H1 (cell line): ENCODE measurements at regions not wholly inside any gene's neighbourhood (a gene's known extent, or its start where the extent isn't known, plus 50 kb on each side); places are given as distances from the start of the nearest gene placed in this dataset.

ENCODE experiments used
- CTCF ChIA-PET: fragments of 300-600 bp; sonication (Branson Sonifier 250); formaldehyde crosslinking; loops from one replicate; lab custom pipeline; 2021; ENCODE audit not compliant: partially characterized antibody; lab: Charles Lee
- POLR2A ChIA-PET: fragments of 300-600 bp; sonication (Branson Sonifier 250); formaldehyde crosslinking; loops from one replicate; lab custom pipeline; 2021; ENCODE audit warnings: inconsistent platforms; ENCODE audit not compliant: partially characterized antibody; lab: Charles Lee
- DNase-seq, 2 experiments: peaks; one replicate each; pipeline versions ENCODE4 v3.0.0 to v3.0.0-alpha.2; 2010 to 2022; ENCODE audit warnings: low spot score in 2 of 2, low read depth in 1 of 2, mixed read lengths in 1 of 2
- FAIRE-seq: peaks from 2 replicates; lab custom pipeline; 2011; peaks lifted over from hg19 to GRCh38; lab: Jason Lieb, UNC
- H2AFZ ChIP-seq: 2 replicates; pipeline ENCODE4 v1.8.1; 2012; ENCODE audit warnings: low read length, inconsistent platforms
- H2AK5ac ChIP-seq: 2 replicates; pipeline ENCODE4 v1.6.1; 2013; ENCODE audit warnings: low read depth, low read length
- H2BK120ac ChIP-seq: replicated peaks from 2 replicates; pipeline ENCODE3; 2013; ENCODE audit warnings: low read depth, low read length, inconsistent platforms
- H2BK12ac ChIP-seq: 2 replicates; pipeline ENCODE4 v1.6.1; 2013; ENCODE audit warnings: low read depth, low read length
- H2BK15ac ChIP-seq: 2 replicates; pipeline ENCODE4 v1.6.1; 2013; ENCODE audit warnings: low read length
- H2BK20ac ChIP-seq: 2 replicates; pipeline ENCODE4 v1.6.1; 2013; ENCODE audit warnings: low read length
- H2BK5ac ChIP-seq: 2 replicates; pipeline ENCODE4 v1.6.1; 2013; ENCODE audit warnings: low read depth, low read length
- H3K14ac ChIP-seq: 2 replicates; pipeline ENCODE4 v1.6.1; 2013; ENCODE audit warnings: inconsistent platforms; ENCODE audit not compliant: insufficient read length
- H3K18ac ChIP-seq: 2 replicates; pipeline ENCODE4 v1.6.1; 2013; ENCODE audit warnings: low read length; ENCODE audit errors: extremely low read depth
- H3K23ac ChIP-seq: 2 replicates; pipeline ENCODE4 v1.6.1; 2013; ENCODE audit warnings: inconsistent platforms; ENCODE audit not compliant: insufficient read length
- H3K23me2 ChIP-seq: 2 replicates; pipeline ENCODE4 v1.6.1; 2013; ENCODE audit warnings: low read depth, low read length
- H3K27ac ChIP-seq: 2 replicates; pipeline ENCODE4 v1.6.1; 2011; ENCODE audit warnings: low read depth, low read length, inconsistent platforms
- H3K27me3 ChIP-seq, 4 experiments: replicated peaks in 1 of 4; 1 replicate in 1 of 4; 2 replicates in 3 of 4; pipeline versions ENCODE4 v1.6.1 to v1.8.1; 2011 to 2013; ENCODE audit warnings: low read length in 3 of 4, mild to moderate bottlenecking in 3 of 4, inconsistent platforms in 2 of 4, mixed read lengths in 2 of 4, moderate library complexity in 1 of 4; ENCODE audit not compliant: control insufficient read depth in 3 of 4, insufficient read depth in 3 of 4; ENCODE audit errors: extremely low read depth in 1 of 4
- H3K36me3 ChIP-seq, 4 experiments: 2 replicates each; pipeline versions ENCODE4 v1.6.1 to v1.8.1; 2011 to 2013; ENCODE audit warnings: mild to moderate bottlenecking in 4 of 4, low read length in 3 of 4, moderate library complexity in 2 of 4, control low read depth in 1 of 4, inconsistent platforms in 1 of 4; ENCODE audit not compliant: insufficient read depth in 4 of 4, control insufficient read depth in 2 of 4
- H3K4ac ChIP-seq: replicated peaks from 2 replicates; pipeline ENCODE3; 2013; ENCODE audit warnings: low read length, low read depth, mixed read lengths, inconsistent platforms; ENCODE audit not compliant: insufficient read length
- H3K4me1 ChIP-seq, 4 experiments: replicated peaks in 1 of 4; 1 replicate in 1 of 4; 2 replicates in 3 of 4; pipeline versions ENCODE4 v1.6.1 to v1.8.1; 2011 to 2013; ENCODE audit warnings: low read length in 3 of 4, inconsistent platforms in 2 of 4, mixed read lengths in 1 of 4; ENCODE audit not compliant: insufficient read depth in 4 of 4, control insufficient read depth in 3 of 4
- H3K4me2 ChIP-seq, 2 experiments: 2 replicates each; pipeline versions ENCODE4 v1.6.1 to v1.8.1; 2011 to 2013; ENCODE audit warnings: low read depth in 2 of 2, low read length in 2 of 2, control low read depth in 1 of 2, inconsistent platforms in 1 of 2, mild to moderate bottlenecking in 1 of 2; ENCODE audit not compliant: insufficient read depth in 1 of 2
- H3K4me3 ChIP-seq, 4 experiments: fragments of 200-600, 300-600 bp in 1 of 4; sonication (generic), shearing (Covaris generic), sonication (Bioruptor Twin) in 1 of 4; 2 replicates each; pipeline versions ENCODE4 v1.5.1 to v1.8.1; 2011 to 2016; ENCODE audit warnings: low read length in 4 of 4, low read depth in 3 of 4, control low read depth in 2 of 4, inconsistent platforms in 2 of 4, mild to moderate bottlenecking in 2 of 4, mixed read lengths in 1 of 4, moderate library complexity in 1 of 4; ENCODE audit not compliant: insufficient read depth in 2 of 4; ENCODE audit errors: extremely low read depth in 1 of 4
- H3K56ac ChIP-seq: replicated peaks from 2 replicates; pipeline ENCODE3; 2013; ENCODE audit warnings: low read depth, mild to moderate bottlenecking, mixed read lengths, low read length, inconsistent platforms; ENCODE audit not compliant: insufficient read length
- H3K79me1 ChIP-seq: 2 replicates; pipeline ENCODE4 v1.6.1; 2013; ENCODE audit warnings: low read depth, low read length, control low read depth
- H3K79me2 ChIP-seq, 2 experiments: 2 replicates each; pipeline versions ENCODE4 v1.6.1 to v1.8.1; 2012 to 2013; ENCODE audit warnings: low read length in 2 of 2, mild to moderate bottlenecking in 2 of 2, inconsistent platforms in 1 of 2; ENCODE audit not compliant: insufficient read depth in 2 of 2, control insufficient read depth in 1 of 2
- H3K9ac ChIP-seq, 4 experiments: replicated peaks in 1 of 4; 1 replicate in 1 of 4; 2 replicates in 3 of 4; pipeline versions ENCODE4 v1.6.1 to v1.8.1; 2011 to 2013; ENCODE audit warnings: low read depth in 3 of 4, low read length in 3 of 4, control low read depth in 2 of 4, mild to moderate bottlenecking in 2 of 4, moderate library complexity in 2 of 4, inconsistent platforms in 1 of 4; ENCODE audit errors: extremely low read depth in 1 of 4
- H3K9me3 ChIP-seq, 2 experiments: 2 replicates each; pipeline versions ENCODE4 v1.6.1 to v1.8.1; 2012 to 2013; ENCODE audit warnings: mild to moderate bottlenecking in 2 of 2, moderate library complexity in 2 of 2, control low read depth in 1 of 2, inconsistent platforms in 1 of 2, low read depth in 1 of 2, low read length in 1 of 2, mixed read lengths in 1 of 2; ENCODE audit not compliant: insufficient read depth in 2 of 2
- H4K20me1 ChIP-seq, 2 experiments: replicated peaks in 1 of 2; 2 replicates each; pipeline versions ENCODE3 to v1.8.1; 2011 to 2013; ENCODE audit warnings: inconsistent platforms in 2 of 2, low read length in 2 of 2, mild to moderate bottlenecking in 1 of 2; ENCODE audit not compliant: insufficient read depth in 2 of 2, control insufficient read depth in 1 of 2
- H4K5ac ChIP-seq: 2 replicates; pipeline ENCODE4 v1.6.1; 2013; ENCODE audit warnings: low read length, low read depth, mixed read lengths, inconsistent platforms; ENCODE audit not compliant: insufficient read length
- H4K8ac ChIP-seq: 2 replicates; pipeline ENCODE4 v1.8.0; 2013; ENCODE audit warnings: mild to moderate bottlenecking, moderate library complexity, low read length, inconsistent platforms; ENCODE audit not compliant: insufficient read depth; ENCODE audit errors: extremely low read depth
- H4K91ac ChIP-seq: replicated peaks from 2 replicates; pipeline ENCODE3; 2013; ENCODE audit warnings: low read length, mixed read lengths, inconsistent platforms; ENCODE audit not compliant: insufficient read length
- BCL11A ChIP-seq, 2 experiments: IDR thresholded peaks; one replicate each; pipeline ENCODE4 v1.6.1; 2011; ENCODE audit warnings: low read depth in 2 of 2, low read length in 2 of 2, mild to moderate bottlenecking in 2 of 2
- BRCA1 ChIP-seq: IDR thresholded peaks from 2 replicates; pipeline ENCODE4 v1.6.1; 2012; ENCODE audit warnings: low read depth, low read length, improper control_type of control experiment
- CREB1 ChIP-seq: IDR thresholded peaks from 2 replicates; pipeline ENCODE4 v1.6.1; 2012; ENCODE audit warnings: inconsistent platforms
- GTF2F1 ChIP-seq: IDR thresholded peaks from 2 replicates; pipeline ENCODE4 v1.6.1; 2012; ENCODE audit warnings: low read depth, low read length, improper control_type of control experiment, borderline replicate concordance
- JUN ChIP-seq: IDR thresholded peaks from 2 replicates; pipeline ENCODE4 v1.6.1; 2011; ENCODE audit warnings: low read depth, mild to moderate bottlenecking, improper control_type of control experiment, low read length
- KDM4A ChIP-seq: IDR thresholded peaks from one replicate; pipeline ENCODE4 v1.7.1; 2012; ENCODE audit warnings: low read depth, mild to moderate bottlenecking, moderate library complexity, low read length, inconsistent platforms; ENCODE audit not compliant: severe bottlenecking
- KDM5A ChIP-seq: fragments of 200-600 bp; IDR thresholded peaks from 2 replicates; pipeline ENCODE4 v1.7.1; 2012; ENCODE audit warnings: mild to moderate bottlenecking, low read length, inconsistent platforms, mixed read lengths
- SP4 ChIP-seq: IDR thresholded peaks from 2 replicates; pipeline ENCODE4 v1.6.1; 2012; ENCODE audit warnings: low read length, inconsistent platforms
- SRF ChIP-seq: IDR thresholded peaks from 2 replicates; pipeline ENCODE4 v1.6.1; 2011; ENCODE audit warnings: mild to moderate bottlenecking, low read depth, low read length, moderate library complexity
- ZNF274 ChIP-seq: IDR thresholded peaks from 2 replicates; pipeline ENCODE4 v1.7.0; 2012; ENCODE audit warnings: low read length, borderline replicate concordance; ENCODE audit errors: extremely low read depth
- WGBS, 2 experiments: shearing (Covaris generic) in 1 of 2; methylation state at CpG; one replicate each; pipeline versions ENCODE4 v1.1.6 to v1.1.7; 2013 to 2015; ENCODE audit warnings: low lambda C conversion rate in 2 of 2, mixed read lengths in 2 of 2, inconsistent platforms in 1 of 2, low coverage in 1 of 2, missing lambda C conversion rate in 1 of 2; ENCODE audit not compliant: insufficient replicate concordance in 2 of 2, insufficient coverage in 1 of 2, insufficient read length in 1 of 2; ENCODE audit errors: extremely low coverage in 1 of 2, missing lambda C conversion rate in 1 of 2; 5-methylcytosine and 5-hydroxymethylcytosine counted together

- Histone ChIP-seq H3K4me1 (peaks cover 0 to 4% (median 1%) of the 10 kb centered on the region in 4 experiments; a peak in 3 of 7 replicates), H2BK120ac (no peak overlapping the region), H3K27ac (no peak overlapping the region), H3K4ac (no peak overlapping the region), H3K79me2 (no peaks in the 10 kb centered on the region), H3K23ac (no peak overlapping the region), H3K14ac (no peak overlapping the region), H4K5ac (no peak overlapping the region), H2BK12ac (no peak overlapping the region), H3K4me2 (no peak overlapping the region), H4K91ac (no peak overlapping the region), H3K79me1 (no peaks in the 10 kb centered on the region), H2AFZ (no peak overlapping the region), H2BK20ac (no peak overlapping the region), H3K9ac (no peak overlapping the region), H4K8ac (no peak overlapping the region), H3K18ac (no peak overlapping the region), H2BK15ac (no peak overlapping the region), H3K27me3 (no peaks in the 10 kb centered on the region), H3K4me3 (no peak overlapping the region), H3K23me2 (no peaks in the 10 kb centered on the region), H2AK5ac (no peak overlapping the region)
- POLR2A ChIA-PET, result no interaction called here
- 88% methylated on average over 2 of the region's 2 CpGs; no CpG with 5 or more reads in 1 of the 2 experiments for WGBS, 2 experiments
- no peak for FAIRE-seq
- CTCF ChIA-PET, result interaction anchor here (0.6 to 2.5 kb wide), 5 partner anchors 10 to 241 kb away, joined by 3 to 6 read pairs (median 3); no protein-coding TSS in a partner anchor
- no peak for TF ChIP-seq JUN
- no peak for TF ChIP-seq BRCA1
- TF ChIP-seq ZNF274, result no peak
- TF ChIP-seq SRF, result no peak
- no peak for TF ChIP-seq CREB1
- no peak for TF ChIP-seq KDM4A
- TF ChIP-seq SP4, result no peak
- no peak for TF ChIP-seq BCL11A (IDR thresholded peaks at IDR 0.05; ENCODE audit: low read depth in 2 of 2, low read length in 2 of 2)
- no peak for TF ChIP-seq GTF2F1
- TF ChIP-seq KDM5A, result no peak
- TF ChIP-seq, all 59 proteins: peak for 0
- no peaks in the 10 kb centered on the region for H3K36me3 ChIP-seq
- H2BK5ac ChIP-seq, result no peak overlapping the region
- H4K20me1 ChIP-seq, result no peaks in the 10 kb centered on the region
- H3K9me3 ChIP-seq, result no peaks in the 10 kb centered on the region
- H3K56ac ChIP-seq, result no peak overlapping the region
- DNase-seq, result no peak
These were observed 249.1 kb upstream of the E2F7 start for GRCh38 chr12:77314378-77315052.
